Left forelimb (tissue), 1 donor: ENCODE measurements at regions not wholly inside any gene's neighbourhood (a gene's known extent, or its start where the extent isn't known, plus 50 kb on each side); places are given as distances from the start of the nearest gene placed in this dataset.

ENCODE experiments used
- DNase-seq: peaks from one replicate; pipeline ENCODE4 v3.0.0-alpha.2; 2018; ENCODE audit warnings: low spot score

DNA sequence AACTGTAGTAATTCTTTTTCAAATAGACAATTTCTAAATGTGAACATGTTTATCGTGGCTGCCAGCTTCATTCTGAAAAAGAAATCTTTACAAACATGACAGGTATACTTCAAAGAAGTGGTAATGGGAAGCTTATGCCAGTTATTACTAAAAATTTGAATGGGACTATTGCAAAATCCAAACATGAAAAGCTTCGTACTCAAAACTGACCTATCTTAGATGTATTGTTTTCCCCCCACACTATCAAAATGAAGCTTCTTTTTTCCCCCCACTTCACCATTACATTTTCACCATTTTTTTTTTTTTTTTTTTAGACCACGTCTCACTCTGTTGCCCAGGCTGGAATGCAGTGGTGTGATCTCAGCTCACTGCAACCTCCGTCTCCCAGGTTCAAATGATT is 50.4 kb upstream of the SERTAD2 start:
- DNase-seq, result no peak

DNA sequence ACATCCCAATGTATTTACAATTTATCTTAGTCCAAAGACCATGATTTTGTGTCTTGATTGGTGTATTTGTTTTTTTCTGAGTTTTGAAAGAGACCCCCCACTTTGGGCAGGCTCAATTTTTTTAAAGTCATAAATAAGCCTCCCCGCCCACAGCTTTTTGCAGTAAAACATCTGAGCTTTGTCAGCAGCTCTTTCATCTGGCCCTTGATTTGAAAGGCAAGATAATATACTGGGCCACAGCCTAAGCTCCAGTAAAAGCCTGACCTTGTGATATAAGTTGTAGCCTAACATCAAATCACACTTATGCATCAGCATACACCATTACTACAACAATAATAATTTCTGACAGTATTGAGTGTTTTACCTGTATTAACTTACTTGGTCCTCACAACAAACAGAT is 51.3 kb upstream of the SERTAD2 start:
- no peak for DNase-seq

- no peak for DNase-seq
Observed at GRCh38 chr2:64707276-64707675, 53.6 kb upstream of the SERTAD2 start.

GRCh38 chr2:64708829-64709228 is 55.1 kb upstream of the SERTAD2 start:
- DNase-seq, result no peak

DNA sequence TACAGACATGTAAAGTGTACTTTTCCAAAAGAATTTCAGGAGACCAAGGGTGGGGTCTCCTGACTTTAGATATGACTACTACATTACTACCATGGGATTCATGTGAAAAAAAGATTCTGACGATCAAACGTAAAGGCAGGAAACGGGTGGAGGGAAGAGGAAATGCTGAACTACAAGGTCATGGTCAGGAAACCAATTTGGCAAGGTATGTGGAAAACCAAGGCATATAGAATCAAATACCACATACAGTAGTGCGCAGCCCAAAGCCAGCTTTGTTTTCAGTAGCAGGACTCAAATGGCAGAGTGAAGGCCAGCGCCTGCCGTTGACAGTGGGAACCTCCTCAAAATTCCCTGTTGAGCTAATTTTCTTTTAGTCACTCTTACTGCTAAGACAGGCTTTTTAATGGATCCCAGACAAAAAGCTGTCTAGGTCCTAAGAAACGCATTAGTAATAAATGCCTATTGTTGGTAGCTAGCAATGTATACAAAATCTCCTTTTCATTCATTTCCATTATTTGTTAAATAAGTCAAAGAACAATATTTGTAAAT is 57.6 kb upstream of the SERTAD2 start:
- no peak for DNase-seq

- DNase-seq, result no peak
Observed at GRCh38 chr2:64713686-64714085, 60.0 kb upstream of the SERTAD2 start.

DNA sequence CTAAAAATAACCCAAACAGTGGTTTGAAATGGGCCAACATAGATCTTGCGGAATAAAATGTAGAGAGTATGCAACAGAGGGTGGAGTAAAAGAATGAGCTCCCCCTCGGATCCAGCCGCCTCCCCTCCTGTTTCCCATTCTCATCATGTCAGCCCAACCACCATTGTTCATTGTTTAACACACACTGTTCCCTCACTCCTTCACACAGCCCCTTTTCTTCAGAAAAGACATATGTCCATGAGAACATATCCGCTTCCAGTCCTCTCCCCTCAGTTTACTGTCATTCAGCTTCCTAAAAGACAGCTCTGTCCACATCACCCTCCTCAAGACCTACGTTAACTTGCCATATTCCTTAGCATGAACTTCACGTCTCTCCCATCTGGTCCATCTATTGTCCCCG is 62.9 kb upstream of the SERTAD2 start:
- no peak for DNase-seq

- no peak for DNase-seq
Observed at GRCh38 chr2:64718250-64718885, 64.7 kb upstream of the SERTAD2 start.

DNA sequence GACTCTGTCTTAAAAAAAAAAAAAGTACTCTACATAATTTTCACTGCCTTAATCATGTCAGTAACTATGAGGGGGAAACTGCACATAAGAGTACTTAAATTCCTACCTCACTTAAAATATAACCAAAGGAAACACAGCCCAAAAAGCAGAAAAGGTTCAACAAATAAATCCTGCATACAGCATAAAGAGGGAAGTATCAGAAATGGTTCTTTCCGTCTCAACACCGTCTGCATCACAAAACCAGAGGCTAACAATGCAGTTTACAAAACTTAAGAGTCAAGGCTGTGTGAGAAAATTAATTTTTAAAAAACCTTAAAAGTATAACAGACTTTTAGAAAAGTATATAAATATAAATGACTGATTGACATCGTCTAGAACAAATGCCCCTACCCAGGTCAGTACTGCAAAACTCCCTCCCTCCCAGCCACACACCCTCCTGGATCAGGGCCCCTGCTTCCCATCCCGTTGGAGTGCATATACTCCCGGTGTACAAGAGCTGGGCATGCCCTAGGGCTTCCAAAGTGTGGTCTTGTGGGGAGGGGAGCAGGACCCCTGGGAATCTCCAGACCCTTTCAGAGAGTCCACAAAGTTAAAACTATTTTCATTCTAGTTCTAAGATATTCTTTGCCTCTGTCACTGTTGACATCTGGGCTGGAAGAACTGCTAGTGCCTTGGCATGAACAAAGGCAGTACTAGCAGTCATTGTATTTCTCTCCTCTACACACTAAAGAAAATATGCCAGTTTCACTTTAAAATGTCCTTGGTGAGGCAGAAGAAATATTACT is 67.0 kb upstream of the SERTAD2 start:
- DNase-seq, result no peak

- no peak for DNase-seq
Observed at GRCh38 chr2:64721320-64721623, 67.6 kb upstream of the SERTAD2 start.

GRCh38 chr2:64722291-64723044 is 68.8 kb upstream of the SERTAD2 start:
- no peak for DNase-seq

DNA sequence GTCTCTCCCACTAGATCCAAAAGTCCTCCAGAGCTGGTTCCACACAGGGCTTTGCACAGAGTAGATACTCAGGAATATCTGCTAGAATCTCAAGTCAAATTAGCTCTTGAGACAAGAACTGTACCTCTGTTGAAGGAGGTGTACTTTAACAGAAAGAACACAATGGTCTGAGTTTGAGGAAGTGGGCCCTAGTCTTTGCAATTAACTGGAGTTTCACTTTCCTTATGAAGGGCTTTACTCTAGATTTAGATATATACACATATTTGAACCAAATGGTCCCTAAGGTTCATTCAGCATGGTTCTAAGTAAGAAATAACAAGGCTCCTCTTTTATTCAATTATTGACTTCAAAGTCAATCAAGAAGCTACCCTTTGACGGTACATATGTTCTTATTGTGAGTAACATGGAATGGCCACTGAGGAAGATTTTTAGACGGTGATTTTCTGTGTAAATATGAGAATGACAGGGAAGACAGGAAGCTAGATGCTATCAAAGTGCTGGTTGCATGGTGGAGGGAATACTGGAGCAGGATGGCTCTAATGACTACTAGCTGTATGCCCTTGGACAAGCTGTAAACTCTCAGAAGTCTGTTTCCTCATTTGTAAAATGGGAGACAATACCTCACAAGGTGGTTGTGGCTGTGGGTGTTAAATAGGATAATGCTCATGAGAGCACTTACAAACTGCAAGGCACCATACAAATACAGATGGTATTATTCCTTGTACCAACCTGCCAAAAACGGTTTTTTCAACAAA is 73.5 kb upstream of the SERTAD2 start:
- DNase-seq, result no peak

DNA sequence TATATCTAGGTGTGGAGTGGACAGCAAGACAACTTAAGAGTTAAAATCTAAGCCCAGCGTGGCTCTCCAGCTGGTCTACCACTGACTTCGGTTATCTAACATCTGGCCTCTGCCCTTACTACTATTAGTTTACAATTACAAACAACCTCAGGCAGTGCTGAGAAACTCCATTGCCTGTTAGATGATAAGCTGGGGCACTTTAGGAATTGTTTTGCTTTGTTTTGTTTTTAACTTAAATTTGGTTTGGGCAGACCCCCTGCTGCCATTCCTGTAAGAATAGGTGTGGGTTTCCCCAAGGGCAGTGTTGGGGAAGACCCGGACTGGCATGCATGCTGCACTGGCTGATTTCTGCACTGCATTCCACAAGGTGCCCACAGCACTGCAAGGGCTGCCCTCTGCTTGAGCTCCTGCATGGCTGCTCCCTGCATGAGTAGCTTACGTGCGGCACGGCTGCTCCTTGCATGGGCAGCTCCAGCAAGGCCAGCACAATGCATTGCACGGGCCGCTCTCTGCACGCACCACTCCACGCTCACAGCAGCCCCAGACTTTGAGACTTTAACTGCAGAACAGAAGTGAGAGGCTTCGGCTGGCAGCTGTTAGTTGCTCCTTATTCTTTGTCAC is 74.2 kb upstream of the SERTAD2 start:
- no peak for DNase-seq

- no peak for DNase-seq
Observed at GRCh38 chr2:64730551-64731262, 77.0 kb upstream of the SERTAD2 start.

DNA sequence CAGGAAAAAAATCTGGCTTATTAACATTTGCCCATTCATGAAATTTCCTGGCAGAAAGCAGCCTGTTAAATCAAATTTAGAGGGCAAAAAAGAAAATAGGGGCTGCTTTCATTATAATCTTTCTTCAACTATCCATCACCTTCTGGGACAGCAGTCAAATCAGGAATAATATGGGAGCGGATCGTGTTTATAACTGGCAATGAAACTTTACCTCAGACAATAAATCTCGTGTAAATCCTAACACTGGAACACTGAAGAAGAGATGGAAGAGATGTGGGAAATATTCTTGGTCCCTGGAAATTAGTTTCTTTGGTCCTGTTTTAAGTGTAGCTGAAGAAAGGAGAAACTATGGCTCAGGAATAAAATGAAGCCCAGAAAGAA is 77.5 kb upstream of the SERTAD2 start:
- DNase-seq, result no peak

- no peak for DNase-seq
Observed at GRCh38 chr2:64731746-64732145, 78.0 kb upstream of the SERTAD2 start.

DNA sequence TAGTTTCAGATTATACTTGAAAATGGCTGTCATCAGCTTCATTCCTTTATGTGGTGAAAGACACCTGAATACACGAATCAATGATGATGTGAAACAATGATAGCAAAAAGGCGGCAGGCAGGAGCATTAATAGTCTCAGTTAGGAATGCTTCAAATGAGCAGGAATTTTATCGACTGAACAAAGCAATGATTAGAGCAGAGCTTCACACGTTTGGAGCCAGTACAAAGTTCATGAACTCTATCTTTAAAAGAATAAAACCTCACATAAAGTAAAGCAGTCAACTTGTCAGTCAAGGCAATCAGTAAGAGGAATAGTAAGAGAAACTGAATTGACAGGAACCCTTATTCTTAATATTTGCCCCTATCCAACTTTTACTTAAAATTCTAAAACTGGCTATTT is 78.4 kb upstream of the SERTAD2 start:
- no peak for DNase-seq

DNA sequence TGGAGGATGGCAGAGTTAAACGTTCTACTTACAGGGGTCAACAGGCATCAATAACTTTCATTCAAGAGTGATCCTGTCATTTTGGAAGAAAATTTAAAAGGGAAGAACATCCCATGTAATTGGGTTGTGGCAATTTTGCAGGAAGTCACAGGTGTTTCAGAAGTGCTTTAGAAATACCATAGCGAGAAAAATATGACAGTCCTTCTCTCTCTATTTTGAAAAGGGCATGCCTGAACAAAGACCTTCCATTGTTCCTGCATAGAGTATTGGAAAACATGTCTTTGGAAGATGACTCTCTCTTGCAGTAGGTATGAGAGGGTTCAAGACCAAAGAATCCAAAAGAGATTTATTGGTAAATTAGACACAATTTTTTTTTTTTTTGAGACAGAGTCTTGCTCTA is 81.8 kb upstream of the SERTAD2 start:
- DNase-seq, result no peak

DNA sequence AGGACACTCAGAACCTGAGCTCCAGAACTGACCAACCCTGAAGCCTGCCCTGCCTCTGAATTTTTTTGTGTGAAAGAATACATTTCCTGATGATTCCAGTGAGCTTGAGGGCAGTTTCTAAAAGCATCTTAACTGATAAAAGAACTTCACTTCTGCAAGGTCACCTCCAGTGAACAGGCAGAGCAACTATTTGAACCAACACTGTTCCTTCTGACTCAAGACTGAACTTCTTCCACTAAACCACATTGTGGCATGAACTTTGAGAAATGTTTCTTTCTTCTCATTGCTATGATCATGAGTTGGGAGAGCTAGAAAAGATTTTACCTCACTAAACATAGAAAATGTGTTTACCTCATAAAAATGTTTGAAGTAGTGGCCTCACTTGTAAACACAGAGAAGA is 83.8 kb upstream of the SERTAD2 start:
- no peak for DNase-seq

DNA sequence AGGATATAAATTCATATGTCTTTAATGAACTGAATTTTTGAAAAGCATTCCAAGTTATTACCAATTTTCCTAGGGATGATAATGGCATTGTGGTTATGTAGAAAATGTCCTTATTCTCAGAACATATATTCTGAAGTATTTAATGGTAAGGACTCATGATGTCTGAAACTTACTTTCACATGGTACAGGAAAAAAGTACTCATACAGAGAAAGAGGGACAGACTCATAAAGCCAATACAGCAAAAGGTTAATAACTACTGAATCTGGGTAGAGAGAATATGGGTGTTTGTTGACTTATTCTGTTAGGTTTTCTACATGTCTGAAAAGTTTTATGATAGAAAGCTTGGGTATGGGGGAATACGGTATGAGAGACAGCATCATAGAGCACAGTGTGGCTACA is 84.3 kb upstream of the SERTAD2 start:
- DNase-seq, result no peak

GRCh38 chr2:64742678-64743077 is 89.0 kb upstream of the SERTAD2 start:
- DNase-seq, result no peak
